GM12873 (cell line): ENCODE measurements at regions not wholly inside any gene's neighbourhood (a gene's known extent, or its start where the extent isn't known, plus 50 kb on each side); places are given as distances from the start of the nearest gene placed in this dataset.

Experiments used
- TF ChIP-seq, protein P1 (sequence below): IDR thresholded peaks from 2 replicates; pipeline ENCODE4 v1.5.1; 2012; ENCODE audit warnings: low read depth, mild to moderate bottlenecking, moderate library complexity, low read length, control low read depth; ENCODE audit not compliant: insufficient read depth; ENCODE audit errors: missing control alignments

DNA sequence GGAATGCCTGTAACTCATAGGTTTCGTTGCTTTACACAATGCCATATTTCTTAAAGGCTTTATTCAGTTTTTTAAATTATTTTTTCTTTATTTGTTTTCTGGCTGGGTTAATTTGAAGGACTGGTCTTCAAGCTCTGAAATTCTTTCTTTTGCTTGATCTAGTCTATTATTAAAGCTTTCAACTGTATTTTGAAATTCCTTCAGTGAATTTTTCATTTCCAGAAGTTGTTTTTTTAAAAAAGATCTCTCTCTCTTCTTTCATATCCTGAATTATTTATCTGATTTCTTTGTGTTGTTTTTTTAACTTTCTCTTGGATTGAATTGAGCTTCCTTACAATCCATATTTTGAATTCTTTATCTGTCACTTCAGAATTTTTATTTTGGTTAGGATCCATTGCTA lies 239.9 kb upstream of the CTAGE1 start:
- TF ChIP-seq, protein P1, sequence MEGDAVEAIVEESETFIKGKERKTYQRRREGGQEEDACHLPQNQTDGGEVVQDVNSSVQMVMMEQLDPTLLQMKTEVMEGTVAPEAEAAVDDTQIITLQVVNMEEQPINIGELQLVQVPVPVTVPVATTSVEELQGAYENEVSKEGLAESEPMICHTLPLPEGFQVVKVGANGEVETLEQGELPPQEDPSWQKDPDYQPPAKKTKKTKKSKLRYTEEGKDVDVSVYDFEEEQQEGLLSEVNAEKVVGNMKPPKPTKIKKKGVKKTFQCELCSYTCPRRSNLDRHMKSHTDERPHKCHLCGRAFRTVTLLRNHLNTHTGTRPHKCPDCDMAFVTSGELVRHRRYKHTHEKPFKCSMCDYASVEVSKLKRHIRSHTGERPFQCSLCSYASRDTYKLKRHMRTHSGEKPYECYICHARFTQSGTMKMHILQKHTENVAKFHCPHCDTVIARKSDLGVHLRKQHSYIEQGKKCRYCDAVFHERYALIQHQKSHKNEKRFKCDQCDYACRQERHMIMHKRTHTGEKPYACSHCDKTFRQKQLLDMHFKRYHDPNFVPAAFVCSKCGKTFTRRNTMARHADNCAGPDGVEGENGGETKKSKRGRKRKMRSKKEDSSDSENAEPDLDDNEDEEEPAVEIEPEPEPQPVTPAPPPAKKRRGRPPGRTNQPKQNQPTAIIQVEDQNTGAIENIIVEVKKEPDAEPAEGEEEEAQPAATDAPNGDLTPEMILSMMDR = no peak

DNA sequence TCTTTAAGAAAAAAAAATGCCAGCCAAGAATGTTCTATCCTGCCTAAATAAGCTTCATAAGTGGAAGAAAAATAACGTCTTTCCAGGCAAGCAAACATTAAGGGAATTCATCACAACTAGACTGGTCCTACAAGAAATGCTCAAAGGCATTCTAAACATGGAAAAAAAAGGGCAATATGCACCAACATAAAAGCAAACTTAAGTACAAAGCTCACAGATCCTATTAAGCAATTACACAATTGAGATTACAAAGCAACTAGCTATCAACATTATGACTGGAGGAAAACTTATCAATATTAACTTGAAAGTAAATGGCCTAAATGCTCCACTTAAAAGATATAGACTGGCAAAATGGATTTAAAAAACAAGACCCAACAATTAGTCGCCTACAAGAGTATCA lies 240.6 kb upstream of the CTAGE1 start:
- TF ChIP-seq, protein P1 = no peak

DNA sequence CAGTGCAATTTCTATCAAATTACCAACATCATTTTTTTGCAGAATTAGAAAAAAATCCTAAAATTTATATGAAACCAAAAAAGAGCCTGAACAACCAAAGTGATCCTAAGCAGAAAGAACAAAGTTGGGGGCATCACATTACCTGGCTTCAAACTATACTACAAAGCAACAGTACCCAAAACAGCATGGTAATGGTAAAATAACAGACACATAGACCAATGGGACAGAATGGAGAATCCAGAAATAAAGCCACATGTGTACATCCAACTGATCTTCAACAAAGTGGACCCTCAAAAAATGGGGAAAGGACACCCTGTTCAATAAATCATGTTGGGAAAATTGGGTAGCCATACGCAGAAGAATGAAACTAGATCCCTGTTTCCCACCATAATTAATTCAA lies 245.7 kb upstream of the CTAGE1 start:
- TF ChIP-seq, protein P1 = no peak

DNA sequence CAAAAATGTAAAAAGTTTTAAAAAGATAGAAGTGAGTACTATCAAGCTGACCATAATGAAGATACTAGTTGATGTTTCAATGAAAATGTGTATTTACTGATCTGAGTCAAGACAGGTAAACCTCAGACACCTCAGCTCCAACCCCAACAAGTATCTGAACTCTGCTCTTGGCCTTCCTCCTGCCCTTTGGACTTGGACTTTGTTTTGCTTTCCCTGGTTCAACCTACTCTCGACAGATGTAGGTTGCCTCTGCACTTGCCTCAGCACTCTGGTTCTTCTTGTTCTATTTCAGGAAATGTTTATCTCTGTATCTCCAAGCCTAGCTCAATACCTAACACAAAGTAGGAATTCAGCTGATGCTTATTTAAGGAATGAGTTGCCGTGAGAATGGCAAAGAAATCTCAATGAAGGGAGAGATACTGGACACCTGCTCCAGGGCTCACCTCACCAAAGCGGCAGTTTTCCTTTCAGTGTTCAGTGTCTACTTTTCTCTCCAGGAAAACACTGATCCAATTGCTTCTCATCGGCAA lies 248.8 kb upstream of the CTAGE1 start:
- TF ChIP-seq, protein P1 = no peak

DNA sequence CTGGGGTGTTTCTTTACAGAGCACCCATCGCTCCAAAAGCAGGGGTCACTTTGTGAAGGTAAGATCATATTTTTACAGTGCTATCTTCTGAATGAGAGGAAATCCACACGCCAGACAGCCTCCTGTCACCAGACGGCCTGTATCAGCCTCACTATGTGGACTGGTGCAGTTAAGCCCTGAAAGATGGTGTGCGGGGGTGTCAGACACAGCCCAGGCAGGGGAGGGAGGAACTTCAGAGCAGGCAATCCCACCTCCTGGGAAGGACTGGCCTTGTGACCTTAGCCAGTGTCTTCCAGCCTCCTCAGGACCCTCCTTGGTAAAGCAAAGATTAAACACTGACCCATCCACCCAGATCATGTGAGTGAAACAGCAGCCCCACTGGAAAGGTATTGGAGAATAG lies 249.4 kb upstream of the CTAGE1 start:
- TF ChIP-seq, protein P1 = no peak

DNA sequence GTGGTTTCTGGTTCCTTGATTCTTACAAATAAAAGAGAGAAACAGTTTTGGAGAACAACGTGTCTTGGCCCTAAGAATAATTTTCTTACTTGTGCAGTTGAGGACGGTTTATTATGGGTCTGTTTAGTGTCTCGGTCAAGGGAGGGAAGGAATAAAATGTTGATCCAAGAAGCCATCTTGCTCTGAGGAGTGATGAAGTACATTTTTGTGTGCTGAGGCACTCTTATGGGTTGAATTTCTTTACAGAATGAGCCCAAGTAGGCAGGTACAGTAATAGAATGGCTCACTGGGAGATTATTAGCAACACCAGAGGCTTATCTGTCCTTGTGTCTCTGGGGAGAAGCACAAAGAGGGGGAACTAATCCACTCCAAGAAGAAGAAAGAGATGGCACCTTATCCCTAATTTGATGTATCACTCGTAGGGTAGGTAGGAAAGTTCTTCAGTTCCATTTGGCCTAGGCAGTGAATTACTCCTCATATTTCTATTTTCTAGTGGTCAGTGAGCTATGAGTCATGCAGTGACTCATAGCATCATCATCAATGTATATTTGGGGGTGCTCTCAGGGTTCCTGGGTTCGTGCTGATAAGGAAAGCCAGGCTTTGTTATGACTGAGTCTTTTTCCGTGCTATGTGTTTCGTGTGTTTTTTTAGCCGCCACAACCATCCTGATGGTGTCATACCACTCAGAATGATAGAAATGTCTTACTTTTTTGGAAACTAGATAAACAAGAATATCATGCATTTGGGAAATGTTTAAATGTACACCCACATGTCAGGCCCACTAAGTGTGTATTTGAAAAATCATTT lies 250.1 kb upstream of the CTAGE1 start:
- TF ChIP-seq, protein P1 = no peak

DNA sequence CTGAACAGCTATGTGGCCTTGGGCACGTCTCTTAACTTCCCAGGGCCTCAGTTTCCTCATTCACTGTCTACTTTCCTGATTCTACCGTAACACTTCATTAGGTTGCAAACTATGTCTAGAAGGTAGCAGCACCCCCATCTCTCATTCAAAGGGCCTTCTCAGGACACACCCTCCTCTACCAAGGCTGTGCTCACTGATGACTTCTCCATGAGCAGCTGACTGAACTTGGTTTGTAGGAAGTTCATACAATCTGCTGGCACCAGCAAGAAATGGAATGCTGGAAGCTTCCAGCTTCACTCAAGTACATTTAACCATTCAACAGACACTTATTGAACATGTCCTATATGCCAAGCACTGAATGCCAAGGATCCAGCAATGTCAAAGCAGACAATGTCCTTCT lies 250.8 kb upstream of the CTAGE1 start:
- TF ChIP-seq, protein P1 = no peak
